ENCODE measurements at regions not wholly inside any gene's neighbourhood (a gene's known extent, or its start where the extent isn't known, plus 50 kb on each side); places are given as distances from the start of the nearest gene placed in this dataset.

DNA sequence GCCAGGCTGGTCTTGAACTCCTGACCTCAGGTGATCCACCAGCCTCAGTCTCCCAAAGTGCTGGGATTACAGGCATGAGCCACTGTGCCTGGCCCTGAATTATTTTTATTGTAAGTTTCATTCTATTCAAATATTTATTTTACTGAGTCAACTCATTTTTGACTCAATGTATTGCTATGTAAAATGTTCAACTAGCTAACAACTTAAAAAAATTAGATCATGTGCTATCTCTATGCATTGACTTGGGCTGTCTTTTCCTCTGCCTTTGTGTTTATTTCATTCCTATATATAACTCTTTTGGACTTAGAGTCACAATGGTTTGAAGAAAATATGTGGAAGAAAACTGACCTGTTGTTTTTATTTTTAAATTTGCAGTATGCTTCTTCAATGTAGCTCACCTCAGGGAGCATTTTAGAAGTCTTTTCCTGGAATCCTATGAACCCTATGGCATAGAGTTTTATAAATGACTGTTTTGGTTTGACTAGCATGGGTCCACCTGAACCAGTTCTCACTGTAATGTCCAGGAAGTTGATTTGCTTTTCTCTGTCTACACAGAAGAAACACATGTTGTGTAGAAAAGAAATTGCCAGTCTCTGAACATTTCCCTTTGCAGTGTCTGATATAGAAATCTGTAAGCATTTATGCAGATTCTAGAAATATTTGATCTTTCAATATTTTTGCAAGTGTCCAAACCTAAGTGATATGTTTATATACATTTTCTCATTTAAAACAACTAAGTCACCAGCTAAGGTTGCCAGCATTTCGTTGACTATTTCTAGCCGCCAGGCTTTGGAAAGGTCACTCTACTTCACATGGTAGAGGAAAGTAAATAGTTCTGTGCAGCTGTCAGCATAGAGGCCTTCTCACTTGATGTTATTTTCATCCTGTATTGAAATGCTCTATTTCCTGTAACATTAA lies 138.8 kb downstream of the PCSK1 start:
- TF ChIP-seq, protein P1, sequence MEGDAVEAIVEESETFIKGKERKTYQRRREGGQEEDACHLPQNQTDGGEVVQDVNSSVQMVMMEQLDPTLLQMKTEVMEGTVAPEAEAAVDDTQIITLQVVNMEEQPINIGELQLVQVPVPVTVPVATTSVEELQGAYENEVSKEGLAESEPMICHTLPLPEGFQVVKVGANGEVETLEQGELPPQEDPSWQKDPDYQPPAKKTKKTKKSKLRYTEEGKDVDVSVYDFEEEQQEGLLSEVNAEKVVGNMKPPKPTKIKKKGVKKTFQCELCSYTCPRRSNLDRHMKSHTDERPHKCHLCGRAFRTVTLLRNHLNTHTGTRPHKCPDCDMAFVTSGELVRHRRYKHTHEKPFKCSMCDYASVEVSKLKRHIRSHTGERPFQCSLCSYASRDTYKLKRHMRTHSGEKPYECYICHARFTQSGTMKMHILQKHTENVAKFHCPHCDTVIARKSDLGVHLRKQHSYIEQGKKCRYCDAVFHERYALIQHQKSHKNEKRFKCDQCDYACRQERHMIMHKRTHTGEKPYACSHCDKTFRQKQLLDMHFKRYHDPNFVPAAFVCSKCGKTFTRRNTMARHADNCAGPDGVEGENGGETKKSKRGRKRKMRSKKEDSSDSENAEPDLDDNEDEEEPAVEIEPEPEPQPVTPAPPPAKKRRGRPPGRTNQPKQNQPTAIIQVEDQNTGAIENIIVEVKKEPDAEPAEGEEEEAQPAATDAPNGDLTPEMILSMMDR (IDR thresholded peaks at IDR 0.05): no peak
- no peak for TF ChIP-seq POLR2A (IDR thresholded peaks at IDR 0.05)

Data from stomach (tissue), 4 donors.